Pancreas (tissue), 10 donors: ENCODE measurements at regions not wholly inside any gene's neighbourhood (a gene's known extent, or its start where the extent isn't known, plus 50 kb on each side); places are given as distances from the start of the nearest gene placed in this dataset.
"Not testable (repeated sequence)": the region's sequence is repeated elsewhere in the genome, so short reads cannot be mapped to it uniquely, and the experiment has no call there.

ENCODE experiments used
- ATAC-seq, 4 donors: fragments of 200-7000 bp; cut with Tn5 transposase; one replicate each; pipeline versions ENCODE4 v1.8.0 to v1.9.1; 2020; ENCODE audit warnings: mild to moderate bottlenecking in 4 of 4, moderate library complexity in 4 of 4
- DNase-seq, 6 donors: peaks; one replicate each; pipeline ENCODE4 v3.0.0-alpha.2; 2020
- FAIRE-seq: peaks from 2 replicates; lab custom pipeline; 2012; peaks lifted over from hg19 to GRCh38; lab: Jason Lieb, UNC
- H3K27ac ChIP-seq, 4 donors: fragments of 200-600 bp; sonication (generic); 1 replicate in 3 of 4; 2 replicates in 1 of 4; pipeline versions ENCODE4 v1.5.0 to v1.8.0; 2020
- H3K27me3 ChIP-seq, 4 donors: fragments of 200-600 bp; one replicate each; pipeline ENCODE4 v1.8.0; 2021
- H3K36me3 ChIP-seq, 3 donors: fragments of 200-600 bp; sonication (generic) in 1 of 3; one replicate each; pipeline versions ENCODE4 v1.5.0 to v1.8.0; 2020 to 2021
- H3K4me1 ChIP-seq, 3 donors: fragments of 200-600 bp; one replicate each; pipeline ENCODE4 v1.8.0; 2021
- H3K4me3 ChIP-seq, 4 donors: fragments of 200-600 bp; sonication (generic) in 2 of 4; one replicate each; pipeline versions ENCODE4 v1.5.0 to v1.8.0; 2020 to 2021
- H3K9me3 ChIP-seq, 4 donors: fragments of 200-600 bp; one replicate each; pipeline ENCODE4 v1.8.0; 2021
- WGBS, 2 donors: extraction: QIAGEN DNeasy Blood & Tissue Kit; methylation state at CpG; one replicate each; pipeline ENCODE4 v1.1.7; 2013; 5-methylcytosine and 5-hydroxymethylcytosine counted together
- intact Hi-C, 3 donors: fragments of 100-400 bp; cut with DNase I; formaldehyde crosslinking; loops; one replicate each; pipeline versions ENCODE4 v1.11.1 to v1.14.2; 2022
- TF ChIP-seq, protein P1 (sequence below), 4 donors: fragments of 200-600 bp; sonication (generic) in 3 of 4; IDR thresholded peaks; one replicate each; pipeline versions ENCODE4 v1.5.0 to v1.8.0; 2021; ENCODE audit warnings: antibody characterized with exemption in 4 of 4
- donor health status: healthy with polysubstance abuse.
- donor health status: DM: no; HTN: no; CAD: no; lungs with moderate emphysema.
- donor health status: DM: no; HTN: no; CAD: no.
- donor health status: control.
- donor health status: control.
- donor health status: Bipolar disorder and iron deficiency.
- donor health status: DM: yes; HTN: yes; CAD: no.
- donor health status: DM: no; HTN: no; CAD: no.
- donor health status: DM: no; HTN: no; CAD: no.
- donor health status: DM: yes; HTN: yes; CAD: no.

DNA sequence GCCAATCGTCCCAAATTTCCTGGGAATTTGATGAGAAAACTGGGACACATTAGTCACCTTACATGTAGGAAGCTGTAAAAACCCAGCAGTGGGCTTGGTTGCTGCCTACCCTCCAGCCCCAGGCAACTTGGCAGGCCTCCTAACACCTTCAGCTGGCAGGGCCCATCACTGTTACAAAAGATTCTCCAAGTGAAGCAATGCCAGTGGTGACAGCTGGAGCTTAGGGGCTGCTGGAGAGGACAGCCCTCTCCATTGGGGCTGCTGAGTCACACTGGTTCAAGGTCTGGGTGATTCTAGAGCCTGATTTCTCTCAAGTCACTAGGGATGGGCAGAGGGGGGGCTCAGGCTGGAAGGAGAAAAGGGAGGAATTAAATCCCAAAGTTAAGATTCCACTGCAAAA is 180.6 kb downstream of the COPRS start:
- Histone ChIP-seq H3K27me3 (no peaks in the 10 kb centered on the region), H3K9me3 (no peaks in the 10 kb centered on the region), H3K4me3 (no peak overlapping the region), H3K4me1 (no peaks in the 10 kb centered on the region), H3K27ac (no peak overlapping the region), H3K36me3 (no peaks in the 10 kb centered on the region)
- ATAC-seq (peak in 1 of 4 donors; percentile 25), DNase-seq (no peak), FAIRE-seq (no peak)
- 60 to 63% methylated on average over 1 of the region's 1 CpG for WGBS, 2 donors
- TF ChIP-seq, protein P1, sequence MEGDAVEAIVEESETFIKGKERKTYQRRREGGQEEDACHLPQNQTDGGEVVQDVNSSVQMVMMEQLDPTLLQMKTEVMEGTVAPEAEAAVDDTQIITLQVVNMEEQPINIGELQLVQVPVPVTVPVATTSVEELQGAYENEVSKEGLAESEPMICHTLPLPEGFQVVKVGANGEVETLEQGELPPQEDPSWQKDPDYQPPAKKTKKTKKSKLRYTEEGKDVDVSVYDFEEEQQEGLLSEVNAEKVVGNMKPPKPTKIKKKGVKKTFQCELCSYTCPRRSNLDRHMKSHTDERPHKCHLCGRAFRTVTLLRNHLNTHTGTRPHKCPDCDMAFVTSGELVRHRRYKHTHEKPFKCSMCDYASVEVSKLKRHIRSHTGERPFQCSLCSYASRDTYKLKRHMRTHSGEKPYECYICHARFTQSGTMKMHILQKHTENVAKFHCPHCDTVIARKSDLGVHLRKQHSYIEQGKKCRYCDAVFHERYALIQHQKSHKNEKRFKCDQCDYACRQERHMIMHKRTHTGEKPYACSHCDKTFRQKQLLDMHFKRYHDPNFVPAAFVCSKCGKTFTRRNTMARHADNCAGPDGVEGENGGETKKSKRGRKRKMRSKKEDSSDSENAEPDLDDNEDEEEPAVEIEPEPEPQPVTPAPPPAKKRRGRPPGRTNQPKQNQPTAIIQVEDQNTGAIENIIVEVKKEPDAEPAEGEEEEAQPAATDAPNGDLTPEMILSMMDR (IDR thresholded peaks at IDR 0.05), result no peak
- intact Hi-C loops, result no loop called here

DNA sequence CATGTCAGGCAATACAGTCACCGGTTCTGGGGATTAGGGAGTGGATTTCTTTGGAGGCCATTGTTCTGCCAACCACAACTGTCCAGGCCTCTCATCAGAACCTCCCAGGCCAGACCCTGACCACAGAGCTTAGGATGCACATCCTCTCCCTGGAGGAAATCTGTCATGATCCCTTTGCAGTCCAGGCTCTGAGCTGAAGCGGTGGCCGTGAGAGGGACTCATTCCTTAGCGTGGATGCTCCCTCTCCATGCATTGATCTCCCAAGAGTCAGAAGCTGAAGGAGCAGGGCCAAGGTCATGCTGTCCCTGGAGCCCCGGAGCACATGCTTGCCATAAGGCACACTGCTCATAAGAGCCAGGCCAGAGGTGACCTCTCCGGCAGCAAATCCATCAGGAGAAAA is 181.4 kb downstream of the COPRS start:
- Histone ChIP-seq H3K27me3 (no peaks in the 10 kb centered on the region), H3K4me1 (no peaks in the 10 kb centered on the region), H3K36me3 (no peaks in the 10 kb centered on the region), H3K4me3 (no peak overlapping the region), H3K27ac (no peak overlapping the region), H3K9me3 (no peaks in the 10 kb centered on the region)
- 85 to 87% methylated on average over 6 of the region's 6 CpGs for WGBS, 2 donors
- intact Hi-C loops, result no loop called here
- ATAC-seq (no peak), FAIRE-seq (no peak), DNase-seq (no peak)
- TF ChIP-seq, protein P1 (IDR thresholded peaks at IDR 0.05), result no peak

DNA sequence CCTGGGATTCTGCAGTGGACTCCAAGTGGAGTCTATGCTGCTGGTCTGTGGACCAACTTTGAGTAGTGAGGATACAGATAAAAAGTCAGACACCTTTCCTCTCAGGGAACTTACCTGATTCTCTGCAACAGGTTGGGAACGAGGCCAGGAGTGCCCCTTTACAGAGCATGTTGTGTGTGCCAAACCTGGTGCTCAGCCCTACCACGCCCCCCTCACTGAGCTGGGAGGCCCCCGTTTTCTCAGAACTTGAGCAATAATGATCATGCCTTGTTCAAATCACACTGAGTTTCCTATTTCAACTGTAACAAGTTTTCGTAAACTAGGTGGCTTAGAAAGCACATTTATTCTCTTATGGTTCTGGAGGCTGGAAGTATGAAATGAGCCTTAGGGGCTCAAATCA is 182.0 kb downstream of the COPRS start:
- H3K36me3 ChIP-seq, result no peaks in the 10 kb centered on the region

DNA sequence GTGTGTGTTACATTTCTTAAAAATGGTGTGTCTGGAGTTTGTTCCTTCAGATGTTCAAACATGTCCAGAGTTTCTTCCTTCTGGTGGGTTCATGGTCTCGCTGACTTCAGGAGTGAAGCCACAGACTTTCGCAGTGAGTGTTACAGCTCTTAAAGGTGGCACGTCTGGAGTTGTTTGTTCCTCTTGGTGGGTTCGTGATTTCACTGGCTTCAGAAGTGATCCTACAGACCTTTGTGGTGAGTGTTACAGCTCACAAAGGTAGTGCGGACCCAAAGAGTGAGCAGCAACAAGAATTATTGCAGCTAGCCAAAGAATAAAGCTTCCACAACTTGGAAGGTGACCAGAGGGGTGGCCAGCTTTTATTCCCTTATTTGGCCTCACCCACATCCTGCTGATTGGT is 183.7 kb downstream of the COPRS start:
- H3K4me1 ChIP-seq, H3K27me3 ChIP-seq, intact Hi-C loops, DNase-seq, H3K9me3 ChIP-seq, H3K36me3 ChIP-seq, H3K27ac ChIP-seq, ATAC-seq, H3K4me3 ChIP-seq, FAIRE-seq: not testable (repeated sequence)
- 78 to 83% methylated on average over 5 of the region's 5 CpGs for WGBS, 2 donors

More for the DNA sequence above, 182.0 kb downstream of the COPRS start:
- no peaks in the 10 kb centered on the region for H3K27me3 ChIP-seq
- intact Hi-C loops, result no loop called here
- H3K4me3 ChIP-seq, result no peak overlapping the region
- H3K4me1 ChIP-seq, result no peaks in the 10 kb centered on the region
- 63 to 72% methylated on average over 4 of the region's 4 CpGs for WGBS, 2 donors
- no peak for ATAC-seq
- TF ChIP-seq, protein P1 (IDR thresholded peaks at IDR 0.05), result no peak
- H3K9me3 ChIP-seq, result no peaks in the 10 kb centered on the region
- no peak overlapping the region for H3K27ac ChIP-seq
- no peak for FAIRE-seq
- DNase-seq, result no peak

DNA sequence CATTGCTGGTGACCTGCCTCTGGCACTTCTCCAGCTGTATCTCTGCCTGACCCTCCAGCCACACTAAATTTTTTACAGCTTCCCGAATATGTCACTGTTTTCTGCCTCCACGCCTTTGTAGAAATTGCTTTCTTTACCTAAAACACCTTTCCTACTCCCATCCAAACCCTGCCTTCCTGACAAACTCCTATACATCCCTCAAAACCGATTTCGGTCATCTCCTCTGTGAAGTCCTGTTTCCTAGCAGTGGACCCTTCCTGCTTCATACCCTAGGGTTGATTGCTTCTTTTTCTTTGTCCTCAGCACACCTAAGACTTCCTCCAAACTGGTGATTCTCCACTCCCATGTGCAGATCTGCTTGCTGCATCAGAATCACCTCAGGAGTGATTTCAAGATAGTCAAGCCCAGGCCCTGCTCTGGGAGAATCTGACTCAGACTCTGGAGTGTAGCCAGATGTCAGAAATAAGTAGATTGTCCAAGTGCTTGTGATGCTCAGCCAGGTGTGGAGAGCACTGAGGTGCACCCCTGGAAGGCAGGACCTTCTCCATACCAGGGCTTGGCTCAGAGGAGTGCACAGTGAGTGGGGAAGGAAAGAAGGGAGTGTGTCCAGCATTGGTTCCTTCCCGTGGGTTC is 184.2 kb downstream of the COPRS start:
- WGBS, 2 donors, result 68 to 71% methylated on average over 5 of the region's 5 CpGs
- intact Hi-C loops, result no loop called here
- FAIRE-seq, result no peak

More for the DNA sequence above, 184.2 kb downstream of the COPRS start:
- no peaks in the 10 kb centered on the region for H3K27me3 ChIP-seq
- H3K9me3 ChIP-seq, result no peaks in the 10 kb centered on the region
- no peak for DNase-seq
- no peaks in the 10 kb centered on the region for H3K36me3 ChIP-seq
- no peak overlapping the region for H3K27ac ChIP-seq
- no peak for ATAC-seq
- no peak overlapping the region for H3K4me3 ChIP-seq
- no peaks in the 10 kb centered on the region for H3K4me1 ChIP-seq
- TF ChIP-seq, protein P1 (IDR thresholded peaks at IDR 0.05), result no peak
